Fibroblast of lung (primary cell): ENCODE measurements at regions not wholly inside any gene's neighbourhood (a gene's known extent, or its start where the extent isn't known, plus 50 kb on each side); places are given as distances from the start of the nearest gene placed in this dataset.

Source experiments
- EZH2 ChIP-seq: IDR thresholded peaks from 2 replicates; pipeline ENCODE4 v1.5.1; 2012; ENCODE audit warnings: low read length, control low read depth, mild to moderate bottlenecking; ENCODE audit errors: missing control alignments
- TF ChIP-seq, protein P1 (sequence below), 2 donors: IDR thresholded peaks in 1 of 2; conservative IDR thresholded peaks in 1 of 2; 1 replicate in 1 of 2; 2 replicates in 1 of 2; pipeline ENCODE4 v1.5.1; 2011 to 2012; ENCODE audit warnings: low read length in 2 of 2, control low read depth in 1 of 2, inconsistent platforms in 1 of 2, low read depth in 1 of 2, mild to moderate bottlenecking in 1 of 2

DNA sequence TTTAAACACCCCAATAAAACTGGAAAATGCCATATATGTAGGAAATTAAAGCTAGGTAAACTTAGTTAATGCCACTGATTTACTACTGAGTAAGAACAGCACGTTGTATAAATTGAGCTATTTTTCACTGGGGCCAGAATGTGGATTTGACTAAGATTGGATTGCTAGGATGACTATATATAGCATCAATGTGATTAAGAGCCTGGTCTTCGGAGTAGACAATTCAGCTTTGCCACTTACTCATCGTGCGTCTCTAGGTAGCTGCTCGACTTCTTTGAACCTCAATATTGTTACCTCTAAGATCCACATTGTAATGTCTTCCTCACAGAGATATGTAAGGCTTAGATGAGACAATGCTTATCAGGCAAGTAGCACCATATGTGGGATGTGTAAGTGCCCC lies 462.5 kb downstream of the KLF12 start:
- TF ChIP-seq EZH2: no peak
- TF ChIP-seq, protein P1, sequence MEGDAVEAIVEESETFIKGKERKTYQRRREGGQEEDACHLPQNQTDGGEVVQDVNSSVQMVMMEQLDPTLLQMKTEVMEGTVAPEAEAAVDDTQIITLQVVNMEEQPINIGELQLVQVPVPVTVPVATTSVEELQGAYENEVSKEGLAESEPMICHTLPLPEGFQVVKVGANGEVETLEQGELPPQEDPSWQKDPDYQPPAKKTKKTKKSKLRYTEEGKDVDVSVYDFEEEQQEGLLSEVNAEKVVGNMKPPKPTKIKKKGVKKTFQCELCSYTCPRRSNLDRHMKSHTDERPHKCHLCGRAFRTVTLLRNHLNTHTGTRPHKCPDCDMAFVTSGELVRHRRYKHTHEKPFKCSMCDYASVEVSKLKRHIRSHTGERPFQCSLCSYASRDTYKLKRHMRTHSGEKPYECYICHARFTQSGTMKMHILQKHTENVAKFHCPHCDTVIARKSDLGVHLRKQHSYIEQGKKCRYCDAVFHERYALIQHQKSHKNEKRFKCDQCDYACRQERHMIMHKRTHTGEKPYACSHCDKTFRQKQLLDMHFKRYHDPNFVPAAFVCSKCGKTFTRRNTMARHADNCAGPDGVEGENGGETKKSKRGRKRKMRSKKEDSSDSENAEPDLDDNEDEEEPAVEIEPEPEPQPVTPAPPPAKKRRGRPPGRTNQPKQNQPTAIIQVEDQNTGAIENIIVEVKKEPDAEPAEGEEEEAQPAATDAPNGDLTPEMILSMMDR (conservative IDR thresholded peaks at IDR 0.05 in 1 of 2, IDR thresholded peaks at IDR 0.05 in 1 of 2; ENCODE audit: low read depth in 1 of 2, low read length in 2 of 2): no peak
